SK-N-SH (cell line): ENCODE measurements at regions not wholly inside any gene's neighbourhood (a gene's known extent, or its start where the extent isn't known, plus 50 kb on each side); places are given as distances from the start of the nearest gene placed in this dataset.
"Not testable (repeated sequence)": the region's sequence is repeated elsewhere in the genome, so short reads cannot be mapped to it uniquely, and the experiment has no call there.

Experiments
- CTCF ChIP-seq: fragments of 200-600 bp; sonication (generic); IDR thresholded peaks from 2 replicates; pipeline ENCODE4 v1.6.1; 2017; ENCODE audit warnings: antibody characterized with exemption, mild to moderate bottlenecking, moderate library complexity
- EP300 ChIP-seq, 2 experiments: IDR thresholded peaks; 2 replicates each; pipeline versions ENCODE4 v1.4.0 to v1.6.1; 2012; ENCODE audit warnings: borderline replicate concordance in 1 of 2, low read depth in 1 of 2, low read length in 1 of 2
- EZH2phosphoT487 ChIP-seq: fragments of 200-600 bp; sonication (generic); IDR thresholded peaks from 2 replicates; pipeline ENCODE4 v1.6.1; 2017; ENCODE audit warnings: low read depth, mixed run types, mild to moderate bottlenecking, antibody characterized with exemption, moderate library complexity, borderline replicate concordance
- GATA2 ChIP-seq: sonication (generic); formaldehyde crosslinking; IDR thresholded peaks from 2 replicates; pipeline ENCODE4 v1.5.0; 2020; ENCODE audit warnings: mild to moderate bottlenecking, missing genetic modification reagents
- MXI1 ChIP-seq: IDR thresholded peaks from 2 replicates; pipeline ENCODE4 v1.6.1; 2012; ENCODE audit warnings: mild to moderate bottlenecking, low read depth, low read length, improper control_type of control experiment
- REST ChIP-seq: IDR thresholded peaks from 2 replicates; pipeline ENCODE4 v1.6.1; 2012; ENCODE audit warnings: mild to moderate bottlenecking, low read depth, low read length, moderate library complexity
- TF ChIP-seq, protein P1 (sequence below): IDR thresholded peaks from 2 replicates; pipeline ENCODE4 v1.4.0; 2012; ENCODE audit warnings: low read depth, borderline replicate concordance
- TF ChIP-seq, protein P2 (sequence below): IDR thresholded peaks from 2 replicates; pipeline ENCODE4; 2012

- TF ChIP-seq CTCF; EZH2phosphoT487; MXI1; EP300 (IDR thresholded peaks at IDR 0.05; ENCODE audit: borderline replicate concordance in 1 of 2, low read depth in 1 of 2, low read length in 1 of 2); GATA2 (CRISPR knock-in tag); REST: not testable (repeated sequence)
- TF ChIP-seq, protein P1, sequence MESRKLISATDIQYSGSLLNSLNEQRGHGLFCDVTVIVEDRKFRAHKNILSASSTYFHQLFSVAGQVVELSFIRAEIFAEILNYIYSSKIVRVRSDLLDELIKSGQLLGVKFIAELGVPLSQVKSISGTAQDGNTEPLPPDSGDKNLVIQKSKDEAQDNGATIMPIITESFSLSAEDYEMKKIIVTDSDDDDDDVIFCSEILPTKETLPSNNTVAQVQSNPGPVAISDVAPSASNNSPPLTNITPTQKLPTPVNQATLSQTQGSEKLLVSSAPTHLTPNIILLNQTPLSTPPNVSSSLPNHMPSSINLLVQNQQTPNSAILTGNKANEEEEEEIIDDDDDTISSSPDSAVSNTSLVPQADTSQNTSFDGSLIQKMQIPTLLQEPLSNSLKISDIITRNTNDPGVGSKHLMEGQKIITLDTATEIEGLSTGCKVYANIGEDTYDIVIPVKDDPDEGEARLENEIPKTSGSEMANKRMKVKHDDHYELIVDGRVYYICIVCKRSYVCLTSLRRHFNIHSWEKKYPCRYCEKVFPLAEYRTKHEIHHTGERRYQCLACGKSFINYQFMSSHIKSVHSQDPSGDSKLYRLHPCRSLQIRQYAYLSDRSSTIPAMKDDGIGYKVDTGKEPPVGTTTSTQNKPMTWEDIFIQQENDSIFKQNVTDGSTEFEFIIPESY: not testable (repeated sequence)
- TF ChIP-seq, protein P2, sequence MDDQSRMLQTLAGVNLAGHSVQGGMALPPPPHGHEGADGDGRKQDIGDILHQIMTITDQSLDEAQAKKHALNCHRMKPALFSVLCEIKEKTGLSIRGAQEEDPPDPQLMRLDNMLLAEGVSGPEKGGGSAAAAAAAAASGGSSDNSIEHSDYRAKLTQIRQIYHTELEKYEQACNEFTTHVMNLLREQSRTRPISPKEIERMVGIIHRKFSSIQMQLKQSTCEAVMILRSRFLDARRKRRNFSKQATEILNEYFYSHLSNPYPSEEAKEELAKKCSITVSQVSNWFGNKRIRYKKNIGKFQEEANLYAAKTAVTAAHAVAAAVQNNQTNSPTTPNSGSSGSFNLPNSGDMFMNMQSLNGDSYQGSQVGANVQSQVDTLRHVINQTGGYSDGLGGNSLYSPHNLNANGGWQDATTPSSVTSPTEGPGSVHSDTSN: not testable (repeated sequence)
These were observed 277.0 kb downstream of the CCT8L2 start for GRCh38 chr22:16315565-16315964.
